Astrocyte of the hippocampus (primary cell): ENCODE measurements at regions not wholly inside any gene's neighbourhood (a gene's known extent, or its start where the extent isn't known, plus 50 kb on each side); places are given as distances from the start of the nearest gene placed in this dataset.
A peak's percentile ranks its signal among the peaks of the same experiment; 100 is the strongest.

Experiments used
- DNase-seq: peaks from one replicate; pipeline ENCODE4 v3.0.0; 2011; ENCODE audit warnings: low read depth, low spot score

GRCh38 chr4:12203945-12204344 is 775.3 kb upstream of the HS3ST1 start:
- DNase-seq: peak; percentile 20

- DNase-seq: no peak
Measured at GRCh38 chr4:12200226-12200625, 771.5 kb upstream of the HS3ST1 start.

- DNase-seq: no peak
Measured at GRCh38 chr4:12186526-12186925, 757.8 kb upstream of the HS3ST1 start.

GRCh38 chr4:12178614-12179610 is 750.2 kb upstream of the HS3ST1 start:
- peak; percentile 24 for DNase-seq

- no peak for DNase-seq
Measured at GRCh38 chr4:12177416-12177815, 748.7 kb upstream of the HS3ST1 start.

GRCh38 chr4:12173496-12173895 is 744.8 kb upstream of the HS3ST1 start:
- no peak for DNase-seq

GRCh38 chr4:12172198-12172973 is 743.7 kb upstream of the HS3ST1 start:
- no peak for DNase-seq

GRCh38 chr4:12170308-12170707 is 741.6 kb upstream of the HS3ST1 start:
- DNase-seq: no peak

- no peak for DNase-seq
Measured at GRCh38 chr4:12165616-12166015, 736.9 kb upstream of the HS3ST1 start.

GRCh38 chr4:12146339-12146738 is 717.6 kb upstream of the HS3ST1 start:
- peak; percentile 66 for DNase-seq

- no peak for DNase-seq
Measured at GRCh38 chr4:12145768-12146167, 717.1 kb upstream of the HS3ST1 start.

GRCh38 chr4:12145106-12145505 is 716.4 kb upstream of the HS3ST1 start:
- no peak for DNase-seq

GRCh38 chr4:12144051-12144450 is 715.4 kb upstream of the HS3ST1 start:
- DNase-seq: no peak

- DNase-seq: no peak
Measured at GRCh38 chr4:12140864-12141263, 712.2 kb upstream of the HS3ST1 start.

- no peak for DNase-seq
Measured at GRCh38 chr4:12139296-12139695, 710.6 kb upstream of the HS3ST1 start.

- no peak for DNase-seq
Measured at GRCh38 chr4:12138488-12138887, 709.8 kb upstream of the HS3ST1 start.

- no peak for DNase-seq
Measured at GRCh38 chr4:12137575-12137974, 708.9 kb upstream of the HS3ST1 start.

GRCh38 chr4:12126474-12126873 is 697.8 kb upstream of the HS3ST1 start:
- no peak for DNase-seq

GRCh38 chr4:12124138-12124537 is 695.4 kb upstream of the HS3ST1 start:
- no peak for DNase-seq

GRCh38 chr4:12123707-12124106 is 695.0 kb upstream of the HS3ST1 start:
- DNase-seq: no peak

- no peak for DNase-seq
Measured at GRCh38 chr4:12122316-12122715, 693.6 kb upstream of the HS3ST1 start.

- no peak for DNase-seq
Measured at GRCh38 chr4:12120968-12121367, 692.3 kb upstream of the HS3ST1 start.
